GM21381 (cell line): ENCODE measurements at regions not wholly inside any gene's neighbourhood (a gene's known extent, or its start where the extent isn't known, plus 50 kb on each side); places are given as distances from the start of the nearest gene placed in this dataset.

Experiments used
- ATAC-seq: cut with Tn5 transposase; IDR thresholded peaks from one replicate; pipeline ENCODE4 v1.9.1; 2021; ENCODE audit warnings: mild to moderate bottlenecking, moderate library complexity; ENCODE audit not compliant: unreplicated experiment

DNA sequence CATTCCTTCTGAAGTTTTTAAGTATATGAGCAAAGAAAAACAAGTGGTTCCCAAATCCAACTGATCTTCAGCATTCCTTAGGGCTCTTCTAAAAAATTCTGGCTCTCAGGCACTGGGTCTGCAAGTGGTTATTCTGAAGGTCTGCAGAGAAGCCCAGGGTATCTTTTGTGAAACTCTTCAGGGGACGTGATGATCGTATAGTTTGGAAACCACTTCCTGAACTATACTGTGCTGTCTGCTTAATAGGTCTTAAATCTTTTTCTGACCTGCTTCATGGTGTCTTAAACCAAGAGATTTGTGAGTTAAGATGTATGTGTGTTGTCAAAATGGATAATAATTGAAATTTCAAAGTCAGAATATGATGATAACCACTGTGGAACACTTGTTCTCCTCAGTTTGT, 115.5 kb downstream of the LHX9 start:
- no peak for ATAC-seq

DNA sequence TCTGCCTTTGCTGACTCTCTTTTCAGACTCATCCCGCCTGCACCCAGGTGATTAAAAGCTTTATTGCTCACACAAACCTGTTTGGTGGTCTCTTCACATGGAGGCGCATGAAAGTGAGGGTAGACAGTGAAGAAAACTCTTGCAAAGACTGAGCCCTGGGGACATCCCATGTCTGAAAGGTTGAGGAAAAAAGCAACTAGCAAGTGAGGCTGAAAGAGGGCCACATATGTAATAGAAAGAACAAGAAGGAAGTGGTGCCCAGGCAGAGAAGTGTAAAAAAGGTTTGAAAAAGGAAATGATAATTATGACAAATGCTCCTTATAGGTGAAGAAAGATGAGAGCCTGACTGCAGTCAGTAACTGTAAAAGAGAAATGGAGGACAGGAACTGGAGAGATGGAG, 115.9 kb upstream of the NEK7 start:
- ATAC-seq: no peak

DNA sequence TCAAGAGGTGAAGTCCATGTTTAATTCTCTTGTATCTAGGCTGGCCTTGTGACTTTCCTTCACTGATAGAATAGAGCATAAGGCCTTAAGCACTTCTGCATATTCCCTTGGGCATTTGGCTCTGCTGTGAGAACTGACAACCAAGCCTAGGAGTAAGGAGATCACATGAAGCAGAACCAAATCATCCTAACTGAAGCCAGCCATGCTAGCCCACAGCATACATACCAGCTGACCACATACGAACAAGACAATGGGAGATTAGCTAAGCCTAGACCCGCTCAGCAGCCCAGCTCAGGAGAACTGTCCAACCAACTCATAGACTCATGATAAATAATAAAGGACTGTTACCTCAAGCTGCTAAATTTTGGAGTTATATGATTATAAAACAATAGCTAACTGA, 114.6 kb upstream of the NEK7 start:
- no peak for ATAC-seq

DNA sequence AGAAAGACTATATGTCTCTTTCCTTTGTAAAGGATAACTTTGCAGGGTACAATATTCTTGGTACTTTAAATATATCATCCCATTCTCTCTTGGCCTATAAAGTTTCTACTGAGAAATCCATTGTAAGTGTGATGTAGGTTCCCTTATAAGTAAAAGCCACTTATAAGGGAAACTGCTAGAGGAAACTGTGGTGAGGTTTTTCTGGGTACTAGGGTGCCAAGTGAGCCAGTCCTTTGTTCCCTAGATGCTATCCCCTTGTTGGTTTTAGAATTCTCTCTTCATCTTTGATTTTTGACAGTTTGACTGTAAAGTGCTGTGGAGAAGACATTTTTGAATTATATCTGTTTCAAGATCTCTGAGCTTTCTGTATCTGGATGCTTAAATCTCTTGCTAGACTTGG, 108.9 kb upstream of the NEK7 start:
- ATAC-seq: no peak

DNA sequence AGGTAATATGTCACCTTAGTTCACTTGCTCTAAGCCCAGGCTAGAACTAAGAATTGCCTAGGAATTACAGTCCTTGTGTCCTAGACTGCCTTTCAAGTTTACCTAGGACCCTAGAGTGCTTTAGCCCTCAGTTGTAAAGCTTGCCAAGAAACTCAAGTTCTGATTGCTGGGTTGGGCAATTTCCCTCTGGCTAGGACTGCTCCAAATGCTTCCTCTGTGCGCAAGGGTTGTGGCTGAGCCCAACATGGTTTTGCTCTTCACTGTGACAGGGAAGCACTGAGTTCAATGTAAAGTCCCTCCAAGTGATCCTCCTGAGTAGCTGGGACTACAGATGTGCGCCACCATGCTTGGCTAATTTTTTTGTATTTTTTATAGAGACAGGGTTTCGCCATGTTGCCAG, 102.3 kb upstream of the NEK7 start:
- ATAC-seq: no peak

DNA sequence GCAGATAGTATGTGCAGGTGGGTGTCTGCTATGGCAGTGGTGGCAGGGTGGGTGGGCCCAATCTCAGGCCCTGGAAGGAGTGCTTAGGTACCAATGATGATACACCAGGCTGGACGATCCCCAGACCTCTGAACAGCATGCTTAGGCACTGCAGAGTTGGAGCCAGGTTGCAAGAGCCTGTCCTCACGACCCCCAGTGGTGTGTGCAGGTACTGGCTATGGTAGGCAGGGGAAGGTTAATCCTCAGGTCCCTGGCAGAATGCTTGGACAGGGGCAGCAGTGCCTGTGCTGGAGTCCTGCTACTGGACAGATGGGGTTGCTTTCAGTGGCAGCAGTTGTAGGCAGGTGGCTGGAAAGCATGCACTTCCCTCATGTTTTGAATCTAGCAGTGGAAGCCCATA, 100.5 kb upstream of the NEK7 start:
- ATAC-seq: peak; percentile 68

DNA sequence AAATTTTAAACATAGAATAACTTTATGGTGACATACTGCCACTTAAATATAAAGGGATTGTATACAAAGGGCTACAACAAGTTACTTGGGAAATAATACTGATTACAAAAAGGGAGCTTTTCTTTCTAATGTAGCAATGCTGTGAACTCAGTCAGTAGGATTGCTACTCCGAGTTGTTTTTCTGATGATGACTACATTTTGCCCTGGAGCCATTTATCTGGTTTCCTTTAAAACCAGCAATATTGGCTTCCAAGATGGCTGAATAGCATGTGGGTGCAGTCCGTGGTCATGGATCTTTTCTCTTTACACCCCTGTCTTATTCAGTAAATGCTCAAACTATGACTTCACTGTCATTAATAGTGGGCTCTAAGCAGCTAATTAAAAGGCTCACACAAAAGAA, 92.6 kb upstream of the NEK7 start:
- no peak for ATAC-seq

DNA sequence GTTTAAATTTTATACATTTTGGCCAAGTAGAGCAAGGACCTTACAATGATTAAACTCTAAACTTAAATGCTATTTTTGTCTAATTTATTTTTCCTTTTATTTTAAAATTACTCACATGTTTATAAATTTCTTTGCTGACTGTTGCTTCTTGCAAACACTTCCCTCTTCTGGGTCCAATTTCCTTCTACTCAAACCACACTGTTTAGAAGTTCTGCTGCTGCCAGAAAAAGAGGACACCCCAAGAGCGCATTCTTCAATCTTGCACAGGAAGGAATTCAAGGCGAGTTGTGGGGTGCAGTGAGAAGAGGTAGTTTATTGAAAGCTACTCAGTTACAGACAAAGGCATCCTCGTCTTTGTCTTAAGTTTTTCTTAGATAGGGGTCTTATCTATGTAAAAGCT, 88.5 kb upstream of the NEK7 start:
- no peak for ATAC-seq

DNA sequence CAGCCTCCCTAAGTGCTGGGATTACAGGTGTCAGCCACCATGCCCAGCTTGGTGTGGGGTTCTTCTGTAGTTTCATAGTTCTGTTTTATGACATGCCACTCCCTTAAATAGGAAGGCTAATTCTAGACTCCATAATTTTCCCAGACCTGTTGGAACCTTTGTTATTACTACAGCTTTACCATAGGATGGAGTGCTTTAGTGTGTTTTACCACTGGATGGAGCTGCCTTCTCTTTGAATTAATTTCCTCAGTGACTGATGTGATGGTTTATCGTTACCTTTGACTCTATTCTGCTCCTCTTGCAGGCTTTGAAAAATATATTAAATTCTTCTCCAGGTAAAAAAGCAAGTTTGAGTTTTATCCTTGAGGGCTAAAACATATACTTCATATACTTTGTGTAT, 84.6 kb upstream of the NEK7 start:
- ATAC-seq: no peak

DNA sequence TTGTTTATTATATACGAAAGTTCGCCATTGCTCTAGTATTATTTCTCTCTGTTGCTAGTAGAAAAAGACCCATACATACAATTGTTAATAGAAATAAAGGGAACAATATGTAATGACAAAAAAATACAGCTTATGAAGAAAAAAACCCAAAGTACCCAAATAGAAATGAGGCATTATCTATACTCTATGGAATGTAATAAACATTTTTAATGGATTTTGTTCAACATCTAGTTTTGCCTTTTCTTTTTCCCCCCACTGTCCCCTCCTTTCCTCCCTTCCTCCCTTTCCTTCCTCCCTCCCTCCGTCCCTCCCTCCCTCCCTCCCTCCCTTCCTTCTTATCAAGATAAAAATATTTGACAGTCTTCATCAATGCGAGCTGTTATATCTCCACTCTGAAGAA, 81.5 kb upstream of the NEK7 start:
- ATAC-seq: no peak

DNA sequence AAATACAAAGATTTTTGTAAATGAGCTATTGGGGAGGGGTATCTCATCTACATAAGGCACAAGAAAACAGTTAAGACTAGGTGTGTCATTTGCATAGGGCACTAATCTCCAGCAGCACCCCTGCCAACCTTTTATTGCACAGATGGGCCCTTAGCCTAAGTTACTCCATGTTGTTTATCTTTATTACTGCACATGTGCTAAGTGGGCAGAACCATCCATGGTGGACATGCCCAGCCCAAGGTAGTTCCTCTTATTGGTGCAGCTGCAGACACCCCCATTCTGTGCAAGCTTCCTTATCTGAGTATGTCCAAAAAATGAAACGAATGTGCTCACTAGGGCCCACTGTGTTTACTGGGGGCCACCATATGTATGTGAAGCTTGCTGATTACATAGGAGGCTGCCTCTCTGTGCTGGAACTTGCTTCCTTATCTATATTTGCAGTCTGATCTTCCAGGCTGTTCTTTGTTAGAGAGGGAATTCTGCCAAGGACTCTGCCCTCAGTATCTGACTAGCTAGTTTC, 77.3 kb upstream of the NEK7 start:
- no peak for ATAC-seq

DNA sequence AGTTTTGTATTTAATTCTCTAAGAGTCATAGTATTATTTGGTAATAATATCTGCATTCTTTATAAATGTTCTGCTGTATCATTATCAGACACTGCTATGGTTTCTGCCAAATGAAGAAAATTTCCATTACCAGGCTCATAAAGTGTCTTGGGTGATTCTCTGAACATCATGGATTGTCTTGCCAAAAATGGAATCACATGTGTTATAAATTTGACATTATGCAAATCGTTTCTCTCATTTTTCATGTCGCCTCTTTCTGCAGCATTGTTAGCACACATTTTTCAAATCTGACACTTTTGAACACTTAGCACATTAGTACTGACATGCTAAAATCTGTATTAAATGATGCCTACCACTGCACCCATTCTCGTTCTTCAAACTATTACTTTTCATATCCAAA, 74.2 kb upstream of the NEK7 start:
- no peak for ATAC-seq

DNA sequence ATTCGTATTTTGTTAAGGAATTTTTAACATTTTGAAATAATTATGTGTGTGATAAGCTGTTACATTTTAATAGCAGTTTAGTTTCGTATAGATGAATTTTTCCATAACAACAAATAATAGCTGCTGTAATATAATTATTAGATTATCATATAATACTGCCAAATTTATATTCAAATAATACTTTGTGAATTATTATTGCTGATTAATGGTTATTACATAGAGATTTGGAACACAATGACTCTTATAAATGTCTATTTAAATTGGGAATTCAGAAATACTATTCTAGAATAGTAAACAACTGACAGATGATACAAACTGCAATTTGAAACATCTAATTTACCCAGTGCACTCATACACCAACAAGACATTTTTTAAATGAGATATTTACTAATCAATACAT, 73.2 kb upstream of the NEK7 start:
- ATAC-seq: no peak

DNA sequence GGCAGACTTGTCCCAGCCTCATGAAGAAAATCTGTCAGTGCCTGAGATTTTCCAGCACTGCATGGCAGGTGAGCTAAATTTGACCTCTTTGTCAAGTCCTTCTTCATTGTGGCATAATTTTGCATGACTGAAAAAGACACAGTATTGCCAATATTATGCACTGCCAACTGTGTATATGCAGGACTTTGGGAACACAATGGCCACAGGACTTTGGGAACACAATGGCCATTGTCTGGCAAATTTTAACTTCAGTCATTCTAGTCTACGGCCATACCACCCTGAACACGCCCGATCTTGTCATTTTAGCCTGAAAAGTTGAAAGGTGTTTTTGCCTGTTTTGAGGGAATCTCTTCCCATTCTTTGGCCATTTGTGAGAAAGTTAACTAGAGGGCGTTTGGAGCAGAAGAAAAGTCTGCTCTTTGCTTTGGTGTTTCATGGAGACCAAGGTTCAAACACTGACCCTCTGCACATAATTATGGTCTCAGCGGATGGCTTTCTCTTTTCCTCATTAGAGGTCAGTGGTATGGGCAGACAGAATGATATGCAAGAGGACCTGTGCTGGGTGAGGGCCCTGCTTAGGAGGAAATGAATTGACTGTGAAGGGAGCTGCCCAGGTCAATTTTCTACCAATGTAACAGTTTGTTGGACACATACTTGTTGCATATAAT, 72.4 kb upstream of the NEK7 start:
- ATAC-seq: no peak

DNA sequence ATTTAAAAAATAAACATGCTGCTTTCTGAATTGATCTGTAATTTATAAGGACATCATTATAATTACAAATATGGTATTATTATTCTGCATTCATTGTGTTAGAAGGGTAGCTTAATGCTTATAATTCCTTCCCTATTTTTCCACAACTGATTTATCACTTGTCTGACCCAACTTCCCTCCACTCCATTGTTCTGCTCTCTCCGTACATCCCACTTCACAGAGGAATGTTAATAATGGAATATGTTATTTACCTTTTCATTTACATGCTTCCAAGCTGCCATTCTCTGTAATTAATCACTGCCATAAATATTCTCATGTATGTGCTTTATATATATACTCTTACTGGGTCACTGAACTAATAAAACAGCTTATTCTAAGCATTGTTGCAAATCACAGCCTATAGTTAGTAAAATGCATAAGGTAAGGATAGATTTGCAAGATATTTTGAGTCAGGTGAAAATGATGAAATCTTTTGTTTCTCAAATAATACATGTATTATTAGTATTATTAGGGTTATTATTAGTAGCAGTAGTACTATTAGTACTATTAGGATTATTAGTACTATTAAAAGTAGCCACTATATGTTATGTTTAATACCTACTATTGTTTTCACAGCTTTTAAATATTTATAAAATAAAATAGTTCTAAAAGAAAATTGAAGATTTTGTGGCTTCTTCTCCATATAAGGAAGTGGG, 70.6 kb upstream of the NEK7 start:
- no peak for ATAC-seq

DNA sequence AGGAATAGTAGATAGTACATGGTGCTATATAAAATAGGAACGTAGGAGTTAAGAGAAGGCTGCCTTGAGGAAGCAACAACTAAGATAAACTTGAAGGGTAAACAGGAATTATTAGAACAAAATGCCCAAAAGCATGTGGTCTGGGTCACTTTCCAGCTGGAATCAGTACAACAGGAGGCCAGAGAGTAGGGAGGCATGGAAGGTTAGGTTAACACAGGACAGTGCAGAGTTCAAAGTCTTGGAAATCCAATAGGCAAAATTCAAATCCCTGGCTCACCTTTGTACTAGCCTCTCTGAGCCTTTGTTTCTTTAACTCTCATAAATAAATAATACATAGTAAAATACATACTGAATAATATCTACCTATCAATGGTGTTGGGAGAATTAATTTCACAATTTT, 69.0 kb upstream of the NEK7 start:
- no peak for ATAC-seq

DNA sequence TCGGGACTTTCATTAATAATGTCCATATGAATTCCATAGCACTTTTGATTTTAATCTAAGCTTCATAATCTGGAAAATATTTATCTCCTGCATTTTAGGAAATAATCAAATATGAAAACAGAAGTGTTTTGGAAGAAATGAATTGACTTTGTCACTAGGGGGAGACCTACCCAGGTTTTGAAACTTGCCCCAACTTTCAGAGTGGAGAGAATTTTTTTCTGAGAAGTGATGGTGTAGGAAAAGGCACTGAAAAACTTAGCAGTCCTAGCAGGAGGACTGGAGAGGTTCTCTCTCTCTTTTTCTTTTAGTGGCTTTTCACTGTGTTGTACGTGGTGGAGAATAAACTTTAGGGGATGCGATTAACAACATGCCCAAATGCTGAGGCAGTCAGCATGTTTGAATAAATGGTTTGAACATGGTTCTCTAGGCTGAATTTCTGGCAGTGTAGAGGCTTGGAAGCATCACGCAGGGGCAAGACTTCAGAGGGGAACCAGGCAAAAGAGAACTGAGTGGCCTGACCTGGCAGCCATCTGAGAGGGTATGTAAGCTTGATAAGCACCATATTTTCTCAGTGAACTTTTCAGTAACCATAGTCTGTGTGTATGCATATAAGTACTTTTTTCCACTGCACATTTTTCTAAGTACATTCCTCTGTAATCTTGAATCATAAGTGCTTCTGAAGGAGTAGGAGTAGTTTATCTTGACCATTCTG, 68.3 kb upstream of the NEK7 start:
- no peak for ATAC-seq

DNA sequence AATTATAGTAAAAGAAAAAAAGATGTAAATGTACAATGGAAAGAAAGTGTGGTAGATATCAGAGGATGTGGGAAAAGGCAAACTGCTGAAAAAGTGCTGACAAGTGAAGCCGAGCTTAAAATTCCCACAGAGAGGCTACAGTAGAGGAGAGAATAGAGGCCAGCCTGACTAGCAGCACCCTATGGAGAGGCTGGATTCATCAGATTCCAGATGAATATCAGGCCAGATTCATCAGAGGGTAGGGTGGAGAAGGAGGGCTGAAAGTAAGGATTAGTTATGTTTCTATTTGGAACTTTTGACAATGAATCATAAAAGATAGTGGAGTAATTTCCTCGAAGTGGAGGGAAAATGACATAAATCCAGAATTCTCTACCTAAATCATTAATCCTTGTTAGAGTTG, 60.4 kb upstream of the NEK7 start:
- no peak for ATAC-seq

DNA sequence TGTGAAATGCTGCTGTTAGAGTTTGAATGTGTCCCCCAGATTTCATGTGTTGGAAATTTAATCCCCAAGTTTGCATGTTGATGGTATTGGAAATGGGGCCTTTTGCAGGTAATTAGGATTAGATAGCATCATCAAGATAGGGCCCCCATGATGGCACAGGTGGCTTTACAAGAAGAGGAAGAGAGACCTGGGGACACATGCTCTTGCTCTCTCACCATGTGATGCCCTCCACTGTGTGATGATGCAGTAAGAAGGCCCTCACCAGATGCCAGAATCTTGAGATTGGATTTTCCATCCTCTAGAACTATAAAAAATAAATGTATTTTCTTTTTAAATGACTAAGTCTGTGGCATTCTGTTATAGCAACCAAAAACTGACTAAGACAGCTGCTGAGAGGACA, 57.0 kb upstream of the NEK7 start:
- ATAC-seq: no peak

DNA sequence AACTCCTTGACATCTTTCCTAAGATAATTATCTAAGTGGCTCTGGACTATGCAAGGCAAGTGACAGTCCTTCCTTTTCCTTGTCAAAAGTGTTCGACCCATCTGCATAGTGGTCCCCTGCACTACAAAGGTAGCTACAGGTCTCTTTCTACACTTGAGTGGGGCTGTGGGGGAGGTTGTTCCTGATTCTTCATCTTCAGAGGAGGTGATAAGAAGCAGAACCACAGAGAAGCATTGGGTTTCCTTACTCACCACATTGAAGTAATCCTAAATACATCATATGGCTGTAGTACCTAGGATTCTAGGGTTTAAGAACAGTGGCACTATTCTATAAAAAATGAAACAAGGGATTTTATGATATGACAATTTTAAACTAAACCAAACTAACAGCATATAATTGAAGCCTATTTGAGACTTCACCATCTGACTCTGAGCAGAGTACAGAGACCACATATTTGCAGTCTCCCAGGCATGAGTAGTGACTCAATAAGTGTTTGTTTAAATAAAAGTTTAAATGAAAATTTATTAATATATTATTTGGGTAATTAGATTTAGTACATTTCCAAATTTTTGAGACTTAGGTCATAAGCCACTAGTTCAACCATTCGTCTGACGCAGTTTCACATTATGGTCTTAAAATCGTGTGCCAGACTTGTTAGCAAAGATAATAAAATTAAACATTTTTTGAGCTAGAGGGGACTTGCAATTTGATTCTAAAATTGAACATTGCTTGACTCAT, 54.9 kb upstream of the NEK7 start:
- ATAC-seq: no peak

DNA sequence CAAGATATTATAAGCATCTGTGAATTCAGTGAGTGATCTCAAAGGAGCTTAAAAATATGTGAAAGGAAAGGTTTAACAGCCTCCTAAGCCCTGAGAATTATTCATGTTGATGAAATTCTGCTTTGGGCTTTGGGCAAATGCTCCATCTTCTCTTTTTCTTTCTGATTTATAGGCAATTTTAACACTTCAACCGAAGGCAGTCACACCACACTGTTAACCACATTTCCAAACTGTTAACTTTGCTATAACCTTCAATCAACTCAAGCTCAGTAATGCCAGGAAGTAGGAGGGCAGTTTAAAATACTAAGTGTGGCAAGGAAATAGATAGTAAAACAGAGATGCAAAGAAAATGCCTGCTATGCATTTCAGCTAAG, 54.4 kb upstream of the NEK7 start:
- ATAC-seq: no peak

DNA sequence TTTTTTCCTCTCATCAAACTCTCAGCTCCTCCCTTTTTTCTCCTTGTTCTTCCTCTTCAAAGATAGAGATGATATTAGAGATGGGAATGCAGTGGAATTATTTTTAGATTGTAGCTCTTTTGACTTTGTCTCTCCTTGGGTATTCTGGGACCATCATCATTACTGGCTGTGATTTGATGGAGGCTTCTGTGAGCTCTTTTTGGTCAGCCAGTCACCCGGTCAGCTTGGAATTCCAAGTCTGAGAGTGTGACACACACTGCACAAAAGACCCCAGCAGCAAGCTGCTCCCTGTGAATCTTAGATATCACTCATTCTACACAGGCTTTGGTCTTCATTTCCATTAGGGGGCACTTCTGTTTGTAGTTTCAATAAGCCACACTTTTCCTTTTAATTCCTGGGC, 51.6 kb upstream of the NEK7 start:
- ATAC-seq: no peak
